Skeletal muscle tissue (tissue), 3 donors: ENCODE measurements at regions not wholly inside any gene's neighbourhood (a gene's known extent, or its start where the extent isn't known, plus 50 kb on each side); places are given as distances from the start of the nearest gene placed in this dataset.

Experiments used
- H3K27ac ChIP-seq: one replicate; pipeline ENCODE4 v1.7.0; 2013; ENCODE audit warnings: mild to moderate bottlenecking, low read depth, low read length, inconsistent platforms
- H3K27me3 ChIP-seq, 3 donors: one replicate each; pipeline ENCODE4 v1.7.0; 2013; ENCODE audit warnings: low read length in 3 of 3; ENCODE audit not compliant: control insufficient read depth in 3 of 3, insufficient read depth in 3 of 3
- H3K36me3 ChIP-seq, 3 donors: one replicate each; pipeline ENCODE4 v1.7.0; 2013; ENCODE audit warnings: low read length in 3 of 3; ENCODE audit not compliant: control insufficient read depth in 3 of 3, insufficient read depth in 3 of 3
- H3K4me1 ChIP-seq, 3 donors: one replicate each; pipeline ENCODE4 v1.7.0; 2013; ENCODE audit warnings: low read length in 3 of 3, mild to moderate bottlenecking in 3 of 3; ENCODE audit not compliant: control insufficient read depth in 3 of 3, insufficient read depth in 3 of 3
- H3K4me3 ChIP-seq, 3 donors: one replicate each; pipeline ENCODE4 v1.7.0; 2013; ENCODE audit warnings: low read length in 3 of 3
- H3K9ac ChIP-seq, 3 donors: one replicate each; pipeline ENCODE4 v1.7.0; 2013; ENCODE audit warnings: low read length in 3 of 3, mild to moderate bottlenecking in 3 of 3, moderate library complexity in 2 of 3, low read depth in 1 of 3
- H3K9me3 ChIP-seq, 3 donors: one replicate each; pipeline ENCODE4 v1.7.0; 2013; ENCODE audit warnings: low read length in 3 of 3; ENCODE audit not compliant: control insufficient read depth in 3 of 3
- donor health status: Osteomylitis.

GRCh38 chr12:114885501-114885900 lies 201.5 kb upstream of the TBX3 start:
- Histone ChIP-seq H3K4me1 (no peaks in the 10 kb centered on the region), H3K9me3 (no peaks in the 10 kb centered on the region), H3K9ac (no peak overlapping the region), H3K27me3 (peaks cover 0 to 2% (median 2%) of the 10 kb centered on the region in 3 donors), H3K36me3 (no peaks in the 10 kb centered on the region), H3K4me3 (no peak overlapping the region), H3K27ac (no peak overlapping the region)

GRCh38 chr12:114884575-114884974 lies 200.6 kb upstream of the TBX3 start:
- no peaks in the 10 kb centered on the region for H3K4me1 ChIP-seq
- H3K9ac ChIP-seq, result no peak overlapping the region
- no peaks in the 10 kb centered on the region for H3K9me3 ChIP-seq
- H3K4me3 ChIP-seq, result no peak overlapping the region
- H3K27me3 ChIP-seq, result peaks cover 0 to 2% (median 2%) of the 10 kb centered on the region in 3 donors
- no peaks in the 10 kb centered on the region for H3K36me3 ChIP-seq
- H3K27ac ChIP-seq, result no peak overlapping the region

- Histone ChIP-seq H3K9ac (no peak overlapping the region), H3K36me3 (no peaks in the 10 kb centered on the region), H3K4me1 (no peaks in the 10 kb centered on the region), H3K4me3 (no peak overlapping the region), H3K27me3 (peaks cover 0 to 2% (median 0%) of the 10 kb centered on the region in 3 donors), H3K27ac (no peak overlapping the region), H3K9me3 (no peaks in the 10 kb centered on the region)
These were observed 198.1 kb upstream of the TBX3 start for GRCh38 chr12:114882083-114882482.

GRCh38 chr12:114879354-114879753 lies 195.4 kb upstream of the TBX3 start:
- Histone ChIP-seq H3K9ac (no peak overlapping the region), H3K9me3 (no peaks in the 10 kb centered on the region), H3K27ac (no peak overlapping the region)

GRCh38 chr12:114878781-114879180 lies 194.8 kb upstream of the TBX3 start:
- H3K4me3 ChIP-seq, result no peak overlapping the region
- no peaks in the 10 kb centered on the region for H3K36me3 ChIP-seq
- no peaks in the 10 kb centered on the region for H3K27me3 ChIP-seq
- no peaks in the 10 kb centered on the region for H3K9me3 ChIP-seq
- no peak overlapping the region for H3K27ac ChIP-seq
- H3K9ac ChIP-seq, result no peak overlapping the region
- H3K4me1 ChIP-seq, result no peaks in the 10 kb centered on the region

More at GRCh38 chr12:114879354-114879753, 195.4 kb upstream of the TBX3 start:
- Histone ChIP-seq H3K36me3 (no peaks in the 10 kb centered on the region), H3K4me3 (no peak overlapping the region), H3K27me3 (peaks cover 0 to 2% (median 0%) of the 10 kb centered on the region in 3 donors), H3K4me1 (no peaks in the 10 kb centered on the region)

GRCh38 chr12:114876968-114877680 lies 193.1 kb upstream of the TBX3 start:
- Histone ChIP-seq H3K36me3 (no peaks in the 10 kb centered on the region), H3K27me3 (no peaks in the 10 kb centered on the region), H3K4me3 (no peak overlapping the region), H3K4me1 (no peaks in the 10 kb centered on the region), H3K9ac (no peak overlapping the region), H3K9me3 (no peaks in the 10 kb centered on the region), H3K27ac (no peak overlapping the region)

GRCh38 chr12:114875313-114875712 lies 191.3 kb upstream of the TBX3 start:
- H3K27ac ChIP-seq, result no peak overlapping the region
- no peaks in the 10 kb centered on the region for H3K9me3 ChIP-seq
- H3K36me3 ChIP-seq, result no peaks in the 10 kb centered on the region
- H3K9ac ChIP-seq, result no peak overlapping the region
- no peaks in the 10 kb centered on the region for H3K27me3 ChIP-seq
- no peaks in the 10 kb centered on the region for H3K4me1 ChIP-seq
- no peak overlapping the region for H3K4me3 ChIP-seq

GRCh38 chr12:114873656-114874055 lies 189.7 kb upstream of the TBX3 start:
- no peak overlapping the region for H3K27ac ChIP-seq
- no peak overlapping the region for H3K4me3 ChIP-seq
- no peak overlapping the region for H3K9ac ChIP-seq
- H3K36me3 ChIP-seq, result no peaks in the 10 kb centered on the region
- no peaks in the 10 kb centered on the region for H3K27me3 ChIP-seq
- H3K9me3 ChIP-seq, result no peaks in the 10 kb centered on the region
- H3K4me1 ChIP-seq, result no peaks in the 10 kb centered on the region

GRCh38 chr12:114868995-114869834 lies 185.2 kb upstream of the TBX3 start:
- Histone ChIP-seq H3K9me3 (no peaks in the 10 kb centered on the region), H3K27ac (no peak overlapping the region), H3K36me3 (no peaks in the 10 kb centered on the region), H3K9ac (no peak overlapping the region), H3K4me3 (no peak overlapping the region), H3K27me3 (peaks cover 0 to 6% (median 4%) of the 10 kb centered on the region in 3 donors), H3K4me1 (no peaks in the 10 kb centered on the region)

GRCh38 chr12:114866331-114866730 lies 182.4 kb upstream of the TBX3 start:
- no peak overlapping the region for H3K4me3 ChIP-seq
- H3K27me3 ChIP-seq, result peaks cover 0 to 6% (median 4%) of the 10 kb centered on the region in 3 donors
- no peak overlapping the region for H3K27ac ChIP-seq
- no peaks in the 10 kb centered on the region for H3K9me3 ChIP-seq
- H3K9ac ChIP-seq, result no peak overlapping the region
- H3K4me1 ChIP-seq, result no peaks in the 10 kb centered on the region
- H3K36me3 ChIP-seq, result no peaks in the 10 kb centered on the region
